MG63 (cell line): ENCODE measurements at regions not wholly inside any gene's neighbourhood (a gene's known extent, or its start where the extent isn't known, plus 50 kb on each side); places are given as distances from the start of the nearest gene placed in this dataset.

Experiments used
- DNase-seq: peaks from one replicate; pipeline ENCODE4 v3.0.0-alpha.2; 2020
- H3K27me3 ChIP-seq: fragments of 250-450 bp; sonication (Bioruptor Pico); 2 replicates; pipeline ENCODE4 v1.5.1; 2020; ENCODE audit warnings: mild to moderate bottlenecking, moderate library complexity
- H3K36me3 ChIP-seq: fragments of 250-450 bp; sonication (Bioruptor Pico); 2 replicates; pipeline ENCODE4 v1.5.1; 2020; ENCODE audit warnings: mild to moderate bottlenecking, moderate library complexity
- H3K4me3 ChIP-seq: fragments of 250-450 bp; sonication (Bioruptor Pico); 2 replicates; pipeline ENCODE4 v1.5.1; 2020; ENCODE audit warnings: mild to moderate bottlenecking, moderate library complexity
- H3K9me3 ChIP-seq: fragments of 250-450 bp; sonication (Bioruptor Pico); 2 replicates; pipeline ENCODE4 v1.5.1; 2020; ENCODE audit warnings: mild to moderate bottlenecking, moderate library complexity

- Histone ChIP-seq H3K4me3 (no peak overlapping the region), H3K36me3 (no peaks in the 10 kb centered on the region), H3K9me3 (no peaks in the 10 kb centered on the region), H3K27me3 (no peaks in the 10 kb centered on the region)
- DNase-seq, result no peak
Observed at GRCh38 chr5:54772684-54773083, 212.7 kb downstream of the ESM1 start.

GRCh38 chr5:54772231-54772630 lies 213.2 kb downstream of the ESM1 start:
- DNase-seq, result no peak
- Histone ChIP-seq H3K36me3 (no peaks in the 10 kb centered on the region), H3K4me3 (no peak overlapping the region), H3K9me3 (no peaks in the 10 kb centered on the region), H3K27me3 (no peaks in the 10 kb centered on the region)

GRCh38 chr5:54769746-54770145 lies 215.6 kb downstream of the ESM1 start:
- no peaks in the 10 kb centered on the region for H3K9me3 ChIP-seq
- no peak for DNase-seq
- H3K27me3 ChIP-seq, result no peaks in the 10 kb centered on the region
- no peak overlapping the region for H3K4me3 ChIP-seq
- no peaks in the 10 kb centered on the region for H3K36me3 ChIP-seq

GRCh38 chr5:54769072-54769471 lies 216.3 kb downstream of the ESM1 start:
- Histone ChIP-seq H3K27me3 (no peaks in the 10 kb centered on the region), H3K4me3 (no peak overlapping the region), H3K9me3 (no peaks in the 10 kb centered on the region), H3K36me3 (no peaks in the 10 kb centered on the region)
- no peak for DNase-seq

- H3K36me3 ChIP-seq, result no peaks in the 10 kb centered on the region
- no peaks in the 10 kb centered on the region for H3K9me3 ChIP-seq
- no peaks in the 10 kb centered on the region for H3K27me3 ChIP-seq
- DNase-seq, result no peak
- H3K4me3 ChIP-seq, result no peak overlapping the region
Observed at GRCh38 chr5:54766748-54767147, 218.6 kb downstream of the ESM1 start.

- Histone ChIP-seq H3K4me3 (no peak overlapping the region), H3K27me3 (no peaks in the 10 kb centered on the region), H3K36me3 (no peaks in the 10 kb centered on the region), H3K9me3 (no peaks in the 10 kb centered on the region)
- DNase-seq, result no peak
Observed at GRCh38 chr5:54765165-54766028, 220.0 kb downstream of the ESM1 start.

- no peak for DNase-seq
- H3K27me3 ChIP-seq, result no peaks in the 10 kb centered on the region
- H3K4me3 ChIP-seq, result no peak overlapping the region
- H3K9me3 ChIP-seq, result no peaks in the 10 kb centered on the region
- no peaks in the 10 kb centered on the region for H3K36me3 ChIP-seq
Observed at GRCh38 chr5:54764102-54765090, 221.0 kb downstream of the ESM1 start.

- no peaks in the 10 kb centered on the region for H3K36me3 ChIP-seq
- no peaks in the 10 kb centered on the region for H3K27me3 ChIP-seq
- peak; percentile 12 for DNase-seq
- H3K4me3 ChIP-seq, result no peak overlapping the region
- no peaks in the 10 kb centered on the region for H3K9me3 ChIP-seq
Observed at GRCh38 chr5:54761213-54761701, 224.1 kb downstream of the ESM1 start.

GRCh38 chr5:54760182-54760935 lies 225.0 kb downstream of the ESM1 start:
- no peaks in the 10 kb centered on the region for H3K27me3 ChIP-seq
- DNase-seq, result no peak
- no peak overlapping the region for H3K4me3 ChIP-seq

GRCh38 chr5:54758038-54758437 lies 227.4 kb downstream of the ESM1 start:
- Histone ChIP-seq H3K27me3 (no peaks in the 10 kb centered on the region), H3K9me3 (no peaks in the 10 kb centered on the region), H3K36me3 (no peaks in the 10 kb centered on the region), H3K4me3 (no peak overlapping the region)
- no peak for DNase-seq

More at GRCh38 chr5:54760182-54760935, 225.0 kb downstream of the ESM1 start:
- no peaks in the 10 kb centered on the region for H3K36me3 ChIP-seq
- H3K9me3 ChIP-seq, result no peaks in the 10 kb centered on the region

- Histone ChIP-seq H3K27me3 (no peaks in the 10 kb centered on the region), H3K36me3 (no peaks in the 10 kb centered on the region), H3K9me3 (no peaks in the 10 kb centered on the region), H3K4me3 (no peak overlapping the region)
- no peak for DNase-seq
Observed at GRCh38 chr5:54757541-54757940, 227.9 kb downstream of the ESM1 start.

GRCh38 chr5:54756796-54757402 lies 228.5 kb downstream of the ESM1 start:
- Histone ChIP-seq H3K27me3 (no peaks in the 10 kb centered on the region), H3K9me3 (no peaks in the 10 kb centered on the region), H3K36me3 (no peaks in the 10 kb centered on the region), H3K4me3 (no peak overlapping the region)
- DNase-seq, result no peak

- H3K27me3 ChIP-seq, result no peaks in the 10 kb centered on the region
- no peak for DNase-seq
- H3K4me3 ChIP-seq, result no peak overlapping the region
- H3K9me3 ChIP-seq, result no peaks in the 10 kb centered on the region
- H3K36me3 ChIP-seq, result no peaks in the 10 kb centered on the region
Observed at GRCh38 chr5:54756301-54756700, 229.1 kb downstream of the ESM1 start.

GRCh38 chr5:54754878-54755277 lies 230.5 kb downstream of the ESM1 start:
- H3K4me3 ChIP-seq, result no peak overlapping the region
- H3K36me3 ChIP-seq, result no peaks in the 10 kb centered on the region
- no peaks in the 10 kb centered on the region for H3K9me3 ChIP-seq
- no peak for DNase-seq
- no peaks in the 10 kb centered on the region for H3K27me3 ChIP-seq

- no peak for DNase-seq
- Histone ChIP-seq H3K4me3 (no peak overlapping the region), H3K36me3 (no peaks in the 10 kb centered on the region), H3K27me3 (no peaks in the 10 kb centered on the region), H3K9me3 (no peaks in the 10 kb centered on the region)
Observed at GRCh38 chr5:54754420-54754819, 231.0 kb downstream of the ESM1 start.

- no peak for DNase-seq
- Histone ChIP-seq H3K9me3 (no peaks in the 10 kb centered on the region), H3K36me3 (no peaks in the 10 kb centered on the region), H3K4me3 (no peak overlapping the region), H3K27me3 (no peaks in the 10 kb centered on the region)
Observed at GRCh38 chr5:54753753-54754152, 231.6 kb downstream of the ESM1 start.
